ENCODE measurements at regions not wholly inside any gene's neighbourhood (a gene's known extent, or its start where the extent isn't known, plus 50 kb on each side); places are given as distances from the start of the nearest gene placed in this dataset.

DNA sequence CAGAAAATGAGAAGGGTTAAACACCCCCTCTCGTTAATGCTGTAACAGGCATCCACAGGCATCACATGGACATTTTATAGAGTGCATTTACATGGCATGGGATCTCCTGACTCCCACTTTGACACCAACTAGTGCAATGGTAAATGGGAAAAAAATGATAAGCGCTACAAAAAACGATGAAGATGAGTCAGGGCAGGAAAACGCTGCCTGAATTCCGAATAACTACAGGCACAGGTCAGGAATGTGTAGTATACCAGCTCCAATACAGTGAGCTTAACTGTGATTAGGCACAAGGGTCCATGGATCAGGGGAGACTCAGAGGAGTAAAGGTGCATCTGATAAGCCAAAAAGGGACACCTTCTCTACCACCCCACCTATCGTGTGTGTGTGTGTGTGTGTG, 223.6 kb downstream of the FOXO1 start:
- no peak overlapping the region for H3K4me3 ChIP-seq (ENCODE audit: low read depth, low read length, poor library complexity, severe bottlenecking)
- DNase-seq (ENCODE audit: low spot score) = no peak
- no peak overlapping the region for H3K27ac ChIP-seq (ENCODE audit: low read depth, low read length, poor library complexity, severe bottlenecking)
- intact Hi-C loops (cut with micrococcal nuclease; ENCODE audit: unreplicated experiment) = loop anchor here (10.0 kb wide), 1 partner anchor 498 kb away; no protein-coding TSS in a partner anchor
- peaks cover 95% of the 10 kb centered on the region for H3K4me1 ChIP-seq (ENCODE audit: insufficient read depth, low read length, poor library complexity, severe bottlenecking)
- ChIA-PET CTCF (ENCODE audit: unreplicated experiment) (interaction anchor here (0.7 kb wide), 1 partner anchor 8 kb away, joined by 6 read pairs; no protein-coding TSS in a partner anchor), POLR2A (interaction anchor here (0.6 to 4.0 kb wide), 2 partner anchors 10 to 261 kb away, joined by 3 to 57 read pairs; no protein-coding TSS in a partner anchor)
- no peaks in the 10 kb centered on the region for H3K9me2 ChIP-seq (ENCODE audit: insufficient read depth, low read length)
- H4K20me1 ChIP-seq (ENCODE audit: insufficient read depth, low read length) = no peaks in the 10 kb centered on the region
- TF ChIP-seq, protein P1, sequence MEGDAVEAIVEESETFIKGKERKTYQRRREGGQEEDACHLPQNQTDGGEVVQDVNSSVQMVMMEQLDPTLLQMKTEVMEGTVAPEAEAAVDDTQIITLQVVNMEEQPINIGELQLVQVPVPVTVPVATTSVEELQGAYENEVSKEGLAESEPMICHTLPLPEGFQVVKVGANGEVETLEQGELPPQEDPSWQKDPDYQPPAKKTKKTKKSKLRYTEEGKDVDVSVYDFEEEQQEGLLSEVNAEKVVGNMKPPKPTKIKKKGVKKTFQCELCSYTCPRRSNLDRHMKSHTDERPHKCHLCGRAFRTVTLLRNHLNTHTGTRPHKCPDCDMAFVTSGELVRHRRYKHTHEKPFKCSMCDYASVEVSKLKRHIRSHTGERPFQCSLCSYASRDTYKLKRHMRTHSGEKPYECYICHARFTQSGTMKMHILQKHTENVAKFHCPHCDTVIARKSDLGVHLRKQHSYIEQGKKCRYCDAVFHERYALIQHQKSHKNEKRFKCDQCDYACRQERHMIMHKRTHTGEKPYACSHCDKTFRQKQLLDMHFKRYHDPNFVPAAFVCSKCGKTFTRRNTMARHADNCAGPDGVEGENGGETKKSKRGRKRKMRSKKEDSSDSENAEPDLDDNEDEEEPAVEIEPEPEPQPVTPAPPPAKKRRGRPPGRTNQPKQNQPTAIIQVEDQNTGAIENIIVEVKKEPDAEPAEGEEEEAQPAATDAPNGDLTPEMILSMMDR (conservative IDR thresholded peaks at IDR 0.05; ENCODE audit: low read length) = no peak
- no peak for TF ChIP-seq EZH2phosphoT487 (IDR thresholded peaks at IDR 0.05; ENCODE audit: borderline replicate concordance, low read depth, low read length)
- H3K79me2 ChIP-seq (ENCODE audit: insufficient read depth, low read depth, low read length) = no peaks in the 10 kb centered on the region
- peaks cover 14% of the 10 kb centered on the region for H3K9me3 ChIP-seq (ENCODE audit: low read length)
- no TSS peak for BruUV-seq (replicated peaks)
- H2AFZ ChIP-seq (ENCODE audit: low read length) = no peak overlapping the region; the same call in 1 of the 2 replicates
- H3K36me3 ChIP-seq (ENCODE audit: insufficient read depth, low read length) = peaks cover 5% of the 10 kb centered on the region; the same call in 1 of the 2 replicates
- H3K4me2 ChIP-seq (ENCODE audit: low read length) = peak overlapping the region; percentile 61; the same call in 1 of the 2 replicates

DNA sequence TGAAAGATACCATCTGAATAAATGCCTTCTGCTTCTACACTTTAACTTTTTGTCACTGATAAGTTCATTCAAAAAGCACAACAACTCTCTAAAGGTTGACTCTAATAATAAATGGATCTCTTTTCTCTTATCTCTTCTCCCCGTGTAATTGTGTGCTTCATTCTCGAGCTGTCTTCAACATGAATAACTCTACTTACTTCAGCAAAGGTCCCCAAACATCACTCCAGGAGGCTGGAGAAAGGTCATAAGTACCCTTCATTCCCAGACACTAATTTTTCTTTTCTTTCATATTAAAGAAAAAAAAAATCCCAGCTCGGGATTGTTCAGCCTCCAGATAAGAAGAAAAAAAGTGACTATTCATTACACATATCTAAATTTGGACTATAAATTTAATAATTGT, 222.2 kb downstream of the FOXO1 start:
- peak overlapping the region; percentile 61 for H3K4me2 ChIP-seq (ENCODE audit: low read length)
- no peak for TF ChIP-seq EZH2phosphoT487 (IDR thresholded peaks at IDR 0.05; ENCODE audit: borderline replicate concordance, low read depth, low read length)
- TF ChIP-seq, protein P1 (conservative IDR thresholded peaks at IDR 0.05; ENCODE audit: low read length) = no peak

DNA sequence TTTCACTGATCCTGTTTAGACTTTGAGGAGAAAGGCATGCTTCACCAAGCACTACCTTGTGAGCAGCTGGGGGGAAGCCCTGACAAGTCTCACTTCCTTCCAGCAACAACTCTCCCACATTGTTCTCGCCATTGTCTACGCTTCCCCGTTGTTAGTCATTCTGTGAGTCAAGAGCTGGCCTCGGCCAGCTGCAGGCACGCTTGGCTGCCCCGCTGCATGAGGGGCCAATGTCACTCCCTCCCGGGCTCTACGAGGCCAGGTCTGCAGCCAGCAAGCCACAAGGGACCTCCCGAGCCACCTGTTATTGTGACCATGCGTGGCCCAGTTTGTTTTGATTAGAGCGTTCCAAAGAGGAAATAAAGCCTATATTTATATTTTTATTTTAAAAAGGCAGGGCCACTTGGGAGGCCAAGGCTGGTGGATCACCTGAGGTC, 220.9 kb downstream of the FOXO1 start:
- Histone ChIP-seq H3K9me3 (ENCODE audit: low read length) (peaks cover 30% of the 10 kb centered on the region), H3K27ac (ENCODE audit: low read depth, low read length, poor library complexity, severe bottlenecking) (peak overlapping the region; percentile 92)

More for the DNA sequence above, 222.2 kb downstream of the FOXO1 start:
- Histone ChIP-seq H3K9me2 (ENCODE audit: insufficient read depth, low read length) (no peaks in the 10 kb centered on the region), H3K9me3 (ENCODE audit: low read length) (peaks cover 22% of the 10 kb centered on the region), H3K36me3 (ENCODE audit: insufficient read depth, low read length) (peaks cover 15% of the 10 kb centered on the region), H4K20me1 (ENCODE audit: insufficient read depth, low read length) (no peaks in the 10 kb centered on the region), H3K79me2 (ENCODE audit: insufficient read depth, low read depth, low read length) (no peaks in the 10 kb centered on the region), H3K27ac (ENCODE audit: low read depth, low read length, poor library complexity, severe bottlenecking) (peak overlapping the region; percentile 92), H3K4me3 (ENCODE audit: low read depth, low read length, poor library complexity, severe bottlenecking) (no peak overlapping the region), H3K4me1 (ENCODE audit: insufficient read depth, low read length, poor library complexity, severe bottlenecking) (peaks cover 94% of the 10 kb centered on the region), H2AFZ (ENCODE audit: low read length) (no peak overlapping the region; the same call in 1 of the 2 replicates)
- ChIA-PET POLR2A (interaction anchor here (0.7 to 4.0 kb wide), 10 partner anchors 11 to 224 kb away, joined by 3 to 57 read pairs (median 4); no protein-coding TSS in a partner anchor), CTCF (ENCODE audit: unreplicated experiment) (interaction anchor here (1.1 kb wide), 1 partner anchor 9 kb away, joined by 4 read pairs; no protein-coding TSS in a partner anchor)
- DNase-seq (ENCODE audit: low spot score) = no peak
- no TSS peak for BruUV-seq (replicated peaks)
- intact Hi-C loops (cut with micrococcal nuclease; ENCODE audit: unreplicated experiment) = loop anchor here (2.0 to 10.0 kb wide), 3 partner anchors 145 to 499 kb away; no protein-coding TSS in a partner anchor

More for the DNA sequence above, 220.9 kb downstream of the FOXO1 start:
- DNase-seq (ENCODE audit: low spot score) = peak; percentile 100
- ChIA-PET CTCF (ENCODE audit: unreplicated experiment) (no interaction called here), POLR2A (interaction anchor here (0.6 to 4.0 kb wide), 8 partner anchors 13 to 383 kb away, joined by 3 to 57 read pairs (median 4); no protein-coding TSS in a partner anchor)
- Histone ChIP-seq H3K9me2 (ENCODE audit: insufficient read depth, low read length) (no peaks in the 10 kb centered on the region), H3K4me1 (ENCODE audit: insufficient read depth, low read length, poor library complexity, severe bottlenecking) (peaks cover 80% of the 10 kb centered on the region), H3K36me3 (ENCODE audit: insufficient read depth, low read length) (peaks cover 26% of the 10 kb centered on the region), H2AFZ (ENCODE audit: low read length) (no peak overlapping the region), H3K4me2 (ENCODE audit: low read length) (peak overlapping the region; percentile 61; the same call in 1 of the 2 replicates), H3K4me3 (ENCODE audit: low read depth, low read length, poor library complexity, severe bottlenecking) (no peak overlapping the region), H4K20me1 (ENCODE audit: insufficient read depth, low read length) (no peaks in the 10 kb centered on the region), H3K79me2 (ENCODE audit: insufficient read depth, low read depth, low read length) (no peaks in the 10 kb centered on the region)
- BruUV-seq (replicated peaks) = no TSS peak
- TF ChIP-seq, protein P1 (conservative IDR thresholded peaks at IDR 0.05; ENCODE audit: low read length) = no peak
- no peak for TF ChIP-seq EZH2phosphoT487 (IDR thresholded peaks at IDR 0.05; ENCODE audit: borderline replicate concordance, low read depth, low read length)
- intact Hi-C loops (cut with micrococcal nuclease; ENCODE audit: unreplicated experiment) = loop anchor here (1.0 to 10.0 kb wide), 11 partner anchors 13 to 501 kb away; no protein-coding TSS in a partner anchor
